Ishikawa (cell line): ENCODE measurements at regions not wholly inside any gene's neighbourhood (a gene's known extent, or its start where the extent isn't known, plus 50 kb on each side); places are given as distances from the start of the nearest gene placed in this dataset.

Experiments
- FOXM1 ChIP-seq: IDR thresholded peaks from 2 replicates; pipeline ENCODE4 v1.6.1; 2012; ENCODE audit warnings: low read depth, borderline replicate concordance
- RAD21 ChIP-seq: IDR thresholded peaks from 2 replicates; pipeline ENCODE4 v1.6.1; 2012; ENCODE audit warnings: low read depth

DNA sequence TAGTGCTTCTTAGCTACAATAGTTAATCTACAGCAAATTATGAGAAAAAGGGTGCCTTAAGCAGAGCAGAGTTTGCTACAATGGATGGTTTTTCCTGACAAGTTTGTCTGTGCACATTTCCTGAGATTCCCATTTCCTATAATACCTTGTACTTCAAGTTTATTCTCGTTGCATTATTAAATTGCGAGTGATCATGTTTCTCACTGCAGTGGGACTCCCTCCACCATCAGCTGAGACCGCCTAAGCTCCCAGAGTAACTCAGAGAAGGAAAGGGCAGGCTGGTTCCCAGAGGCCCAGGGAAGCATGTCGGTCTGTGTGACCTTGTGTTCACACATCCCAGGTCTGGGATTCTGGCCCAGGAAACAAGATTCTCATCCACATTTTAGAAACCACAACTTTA is 162.1 kb downstream of the ARL4C start:
- TF ChIP-seq FOXM1 (no peak), RAD21 (no peak)
